ENCODE measurements at regions not wholly inside any gene's neighbourhood (a gene's known extent, or its start where the extent isn't known, plus 50 kb on each side); places are given as distances from the start of the nearest gene placed in this dataset.

DNA sequence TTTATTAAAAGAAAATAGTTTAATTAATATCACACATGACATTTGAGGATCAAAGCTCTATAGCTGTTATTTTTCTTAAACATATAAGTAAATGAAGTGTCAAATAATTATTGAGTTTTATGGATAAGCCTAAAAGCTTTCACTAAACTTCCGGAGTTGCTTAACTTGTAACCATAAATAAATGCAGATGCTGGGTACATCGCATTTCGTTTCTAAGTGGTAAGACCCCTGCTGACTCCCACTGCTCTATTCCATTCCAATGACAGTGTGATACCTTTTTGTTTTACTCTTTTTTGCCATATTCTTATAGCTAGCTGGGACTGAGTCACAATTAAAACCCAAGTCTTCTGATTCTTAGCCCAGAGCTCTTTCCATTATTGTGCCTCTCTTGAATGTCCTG, 411.1 kb downstream of the SOX2 start:
- no peak for FAIRE-seq
- no peak for DNase-seq (ENCODE audit: insufficient read length)
- TF ChIP-seq POLR2AphosphoS5 (IDR thresholded peaks at IDR 0.05; ENCODE audit: low read depth, low read length) (no peak), POLR2A (IDR thresholded peaks at IDR 0.05; ENCODE audit: low read depth, low read length) (no peak), TAF1 (IDR thresholded peaks at IDR 0.05; ENCODE audit: borderline replicate concordance, low read depth, low read length) (no peak)

DNA sequence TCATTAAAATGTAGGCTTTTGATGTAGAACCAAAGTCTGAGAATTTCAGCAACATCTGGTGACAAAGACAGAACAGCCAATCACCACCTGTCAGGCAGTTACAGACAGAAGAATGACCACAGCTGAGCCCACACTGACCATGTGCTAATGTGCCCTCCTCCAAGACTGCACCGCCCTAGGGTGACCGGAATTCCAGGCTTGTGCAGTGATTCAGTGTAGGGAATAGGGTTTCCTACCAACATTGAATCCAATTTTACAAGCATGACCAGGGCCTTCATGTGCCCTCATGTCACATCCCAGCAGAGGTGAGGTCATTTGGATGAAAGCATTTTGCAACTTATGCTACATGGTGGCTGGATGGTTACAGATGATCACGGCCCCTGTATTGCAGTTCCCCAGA, 412.5 kb downstream of the SOX2 start:
- FAIRE-seq, result no peak
- no peak for DNase-seq (ENCODE audit: insufficient read length)
- TF ChIP-seq POLR2A (IDR thresholded peaks at IDR 0.05; ENCODE audit: low read depth, low read length) (no peak), TAF1 (IDR thresholded peaks at IDR 0.05; ENCODE audit: borderline replicate concordance, low read depth, low read length) (no peak), POLR2AphosphoS5 (IDR thresholded peaks at IDR 0.05; ENCODE audit: low read depth, low read length) (no peak)

DNA sequence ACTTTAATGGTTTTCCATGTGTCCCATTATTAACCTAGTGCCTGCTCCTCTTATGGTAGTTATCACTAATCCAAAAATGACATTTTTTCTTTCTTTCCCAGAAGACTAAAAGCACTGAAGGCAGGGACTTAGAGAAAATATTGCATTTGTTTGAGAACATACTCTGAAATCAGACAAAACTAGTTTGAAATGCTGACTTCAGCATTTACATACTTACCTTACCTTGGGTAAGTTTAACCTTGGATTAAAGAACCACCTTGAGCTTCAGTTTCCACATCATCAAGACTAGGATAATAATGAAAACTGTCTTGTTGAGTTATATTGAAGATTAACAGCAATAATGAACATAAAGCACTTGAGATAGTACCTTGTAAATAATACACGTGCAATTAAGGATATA, 413.0 kb downstream of the SOX2 start:
- FAIRE-seq (no peak), DNase-seq (ENCODE audit: insufficient read length) (no peak)
- no peak for TF ChIP-seq POLR2AphosphoS5 (IDR thresholded peaks at IDR 0.05; ENCODE audit: low read depth, low read length)
- TF ChIP-seq TAF1 (IDR thresholded peaks at IDR 0.05; ENCODE audit: borderline replicate concordance, low read depth, low read length), result no peak
- TF ChIP-seq POLR2A (IDR thresholded peaks at IDR 0.05; ENCODE audit: low read depth, low read length), result no peak

DNA sequence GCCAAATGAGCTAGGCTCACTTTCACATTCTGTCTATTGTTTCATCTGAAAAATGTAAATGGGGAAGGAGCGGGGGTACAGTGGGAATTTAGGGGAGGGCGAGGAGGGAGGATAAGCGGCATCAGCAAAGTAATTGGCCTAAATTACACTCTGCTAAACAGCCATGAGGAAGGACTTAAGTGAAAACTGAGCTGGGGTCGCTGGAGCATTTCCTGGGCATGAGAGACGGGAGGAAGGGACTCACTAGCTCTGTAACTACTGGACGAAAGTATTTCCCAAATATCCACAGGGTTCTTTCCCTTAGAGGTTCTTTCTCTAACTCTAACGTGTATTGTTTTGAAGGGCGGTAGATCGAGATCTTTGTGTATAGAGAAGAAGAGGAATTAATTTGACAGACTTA, 418.0 kb downstream of the SOX2 start:
- FAIRE-seq (no peak), DNase-seq (ENCODE audit: insufficient read length) (no peak)
- TF ChIP-seq TAF1 (IDR thresholded peaks at IDR 0.05; ENCODE audit: borderline replicate concordance, low read depth, low read length), result no peak
- no peak for TF ChIP-seq POLR2AphosphoS5 (IDR thresholded peaks at IDR 0.05; ENCODE audit: low read depth, low read length)
- no peak for TF ChIP-seq POLR2A (IDR thresholded peaks at IDR 0.05; ENCODE audit: low read depth, low read length)

DNA sequence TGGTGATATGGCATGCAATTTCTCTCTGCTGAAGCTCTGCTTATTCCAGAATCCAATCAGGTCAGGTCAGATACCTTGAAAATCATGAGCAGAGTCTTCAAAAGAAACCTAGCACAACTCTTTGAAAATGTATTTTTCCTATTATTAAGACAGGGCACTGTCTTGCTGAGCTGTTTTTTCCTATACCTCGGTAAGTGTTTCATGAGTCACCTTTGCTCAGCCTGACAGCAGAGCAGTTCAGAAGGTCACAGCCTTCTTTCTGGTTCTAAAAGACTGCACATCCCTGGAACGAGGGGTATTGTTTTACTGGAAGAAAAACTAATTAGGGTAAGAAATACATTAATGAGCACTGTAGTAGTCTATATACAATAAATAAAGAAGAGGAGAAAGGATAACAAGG, 422.0 kb downstream of the SOX2 start:
- DNase-seq (ENCODE audit: insufficient read length), result no peak
- FAIRE-seq, result no peak
- TF ChIP-seq POLR2AphosphoS5 (IDR thresholded peaks at IDR 0.05; ENCODE audit: low read depth, low read length) (no peak), POLR2A (IDR thresholded peaks at IDR 0.05; ENCODE audit: low read depth, low read length) (no peak), TAF1 (IDR thresholded peaks at IDR 0.05; ENCODE audit: borderline replicate concordance, low read depth, low read length) (no peak)

DNA sequence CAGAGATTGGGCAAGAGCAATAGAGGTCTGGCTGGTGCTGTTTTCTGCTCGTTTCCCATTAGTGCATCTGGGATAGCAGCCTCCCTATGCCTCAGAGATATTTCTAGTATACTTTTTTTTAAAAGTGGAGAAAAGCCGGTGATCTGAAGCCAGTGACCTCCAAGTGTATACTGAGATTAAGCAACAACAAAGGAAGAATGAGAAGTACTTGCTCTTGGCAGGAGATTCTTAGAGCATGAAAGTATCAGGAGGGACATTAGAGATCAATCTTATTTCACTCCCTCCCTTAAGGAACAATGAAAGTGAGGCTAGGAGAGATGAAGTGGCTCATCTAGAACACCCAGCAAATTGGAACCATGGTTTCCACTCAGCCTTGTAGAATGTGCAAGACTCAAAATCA, 423.3 kb downstream of the SOX2 start:
- TF ChIP-seq POLR2AphosphoS5 (IDR thresholded peaks at IDR 0.05; ENCODE audit: low read depth, low read length), result no peak
- TF ChIP-seq POLR2A (IDR thresholded peaks at IDR 0.05; ENCODE audit: low read depth, low read length), result no peak
- TF ChIP-seq TAF1 (IDR thresholded peaks at IDR 0.05; ENCODE audit: borderline replicate concordance, low read depth, low read length), result no peak
- FAIRE-seq (no peak), DNase-seq (ENCODE audit: insufficient read length) (no peak)

DNA sequence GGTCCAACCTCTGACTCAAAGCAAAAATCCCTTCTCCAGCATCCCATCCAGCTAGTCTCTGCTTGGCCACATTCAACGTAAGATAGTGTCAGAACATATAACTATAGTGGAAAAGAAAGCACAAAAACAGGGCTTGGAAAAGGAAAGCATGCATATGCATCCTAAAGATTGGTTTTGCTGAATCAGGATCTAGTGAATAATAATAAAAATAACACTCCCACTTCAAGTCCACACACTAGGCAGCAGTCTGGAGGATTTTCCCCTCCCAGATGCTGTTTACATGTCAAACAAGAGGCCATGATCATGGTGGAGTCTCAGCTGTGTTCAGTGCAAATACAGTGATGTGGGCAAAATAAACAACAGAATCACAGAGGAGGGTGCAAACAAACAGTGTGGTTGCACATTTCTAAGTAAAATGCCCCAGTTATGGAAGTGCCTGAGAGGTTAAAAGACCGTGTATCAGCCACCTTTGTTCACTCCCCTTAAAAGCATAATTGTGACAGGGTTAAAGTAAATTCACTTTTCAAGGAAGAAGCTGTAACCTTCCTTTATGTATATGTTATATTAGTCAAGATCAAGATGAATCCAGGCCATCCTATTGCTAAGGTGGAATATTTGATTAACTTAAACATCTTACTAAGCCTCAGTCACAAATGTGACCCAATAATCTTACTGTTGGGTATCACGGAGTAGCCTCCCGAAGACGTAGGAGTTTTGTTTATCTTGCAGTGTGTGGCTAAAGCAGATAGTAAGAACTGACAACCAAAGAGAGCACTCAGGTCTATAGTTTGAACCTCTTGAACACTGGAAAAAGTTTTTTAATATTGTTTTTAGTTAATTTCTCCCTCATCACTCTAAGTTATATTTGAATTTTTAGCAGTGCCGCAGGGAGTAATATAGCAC, 424.5 kb downstream of the SOX2 start:
- no peak for DNase-seq (ENCODE audit: insufficient read length)
- FAIRE-seq, result no peak
- TF ChIP-seq POLR2A (IDR thresholded peaks at IDR 0.05; ENCODE audit: low read depth, low read length) (no peak), TAF1 (IDR thresholded peaks at IDR 0.05; ENCODE audit: borderline replicate concordance, low read depth, low read length) (no peak), POLR2AphosphoS5 (IDR thresholded peaks at IDR 0.05; ENCODE audit: low read depth, low read length) (no peak)

DNA sequence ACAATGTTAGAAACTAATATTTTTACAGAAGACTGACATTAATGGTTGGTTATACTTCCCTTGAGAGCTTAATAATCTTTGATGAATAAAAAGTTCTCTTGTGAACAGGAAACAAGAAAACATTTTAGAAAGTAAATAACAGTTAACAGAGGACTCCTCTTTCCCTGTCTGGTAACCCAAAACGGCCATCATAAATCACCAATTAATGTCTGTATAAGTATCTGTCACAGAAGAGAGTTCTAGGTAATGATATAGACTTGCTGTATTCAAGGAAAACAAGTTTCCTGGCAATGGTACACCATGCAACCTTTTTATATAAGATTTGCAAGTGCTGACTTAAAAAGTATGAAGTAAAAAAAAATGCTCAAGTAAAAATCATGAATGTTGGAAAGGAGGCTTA, 426.7 kb downstream of the SOX2 start:
- TF ChIP-seq POLR2AphosphoS5 (IDR thresholded peaks at IDR 0.05; ENCODE audit: low read depth, low read length) (no peak), TAF1 (IDR thresholded peaks at IDR 0.05; ENCODE audit: borderline replicate concordance, low read depth, low read length) (no peak), POLR2A (IDR thresholded peaks at IDR 0.05; ENCODE audit: low read depth, low read length) (no peak)
- FAIRE-seq, result no peak
- DNase-seq (ENCODE audit: insufficient read length), result no peak

DNA sequence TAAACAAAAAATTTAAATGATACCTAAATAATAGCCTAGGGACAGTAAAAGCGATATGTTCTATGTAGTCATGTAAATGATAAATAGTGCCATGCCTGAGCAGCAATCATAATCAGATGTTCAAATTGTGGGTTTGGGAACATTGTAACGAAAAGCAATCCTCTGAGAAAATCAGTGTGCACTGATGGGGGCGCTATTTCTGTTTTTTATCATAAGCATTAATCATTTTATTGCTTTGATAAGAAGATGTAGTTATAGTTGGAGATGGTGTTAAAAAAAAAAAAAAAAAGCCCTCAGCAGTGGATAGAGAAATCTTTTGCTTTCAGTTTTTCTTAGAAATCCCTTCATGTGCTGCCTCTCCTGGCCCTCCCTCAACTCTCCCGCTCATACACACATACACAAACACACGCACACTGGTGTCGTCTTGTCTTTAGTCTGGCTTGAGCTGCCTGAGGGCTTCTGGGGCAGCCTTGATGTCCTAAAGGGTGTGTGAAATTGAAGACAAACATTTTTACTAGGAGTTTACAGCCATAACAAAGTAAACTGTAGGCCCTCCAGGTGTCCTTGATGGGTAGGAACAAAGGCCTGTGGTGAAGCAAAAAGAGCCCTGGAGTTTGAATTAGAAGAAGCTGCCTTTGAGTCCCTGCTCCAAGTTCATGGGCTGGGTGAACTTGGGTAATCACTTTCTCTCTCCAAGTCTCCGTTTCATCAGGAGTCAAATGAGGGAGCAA, 428.1 kb downstream of the SOX2 start:
- FAIRE-seq, result no peak
- DNase-seq (ENCODE audit: insufficient read length), result no peak
- TF ChIP-seq POLR2AphosphoS5 (IDR thresholded peaks at IDR 0.05; ENCODE audit: low read depth, low read length), result no peak
- TF ChIP-seq TAF1 (IDR thresholded peaks at IDR 0.05; ENCODE audit: borderline replicate concordance, low read depth, low read length), result no peak
- no peak for TF ChIP-seq POLR2A (IDR thresholded peaks at IDR 0.05; ENCODE audit: low read depth, low read length)

DNA sequence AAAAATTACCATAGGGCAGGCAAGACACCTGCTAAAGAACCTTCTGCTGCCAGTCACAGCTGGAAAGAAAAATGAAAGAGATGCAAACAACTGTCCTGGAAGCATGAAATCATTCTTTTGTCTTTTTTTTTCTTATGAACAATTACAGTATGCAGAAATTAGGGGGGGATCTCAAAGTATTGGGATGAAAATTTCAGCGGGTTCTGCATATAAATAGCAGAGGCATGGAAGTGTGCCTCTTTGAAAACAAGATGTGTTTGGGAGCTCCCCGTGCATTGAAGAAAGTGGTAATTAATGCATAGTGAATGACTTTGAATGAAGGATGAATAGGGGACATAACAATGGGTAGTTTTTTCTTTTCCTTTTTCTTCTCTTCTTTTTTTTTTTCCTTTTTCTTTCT, 431.2 kb downstream of the SOX2 start:
- DNase-seq (ENCODE audit: insufficient read length) (no peak), FAIRE-seq (no peak)
- no peak for TF ChIP-seq POLR2AphosphoS5 (IDR thresholded peaks at IDR 0.05; ENCODE audit: low read depth, low read length)
- TF ChIP-seq POLR2A (IDR thresholded peaks at IDR 0.05; ENCODE audit: low read depth, low read length), result no peak
- no peak for TF ChIP-seq TAF1 (IDR thresholded peaks at IDR 0.05; ENCODE audit: borderline replicate concordance, low read depth, low read length)

DNA sequence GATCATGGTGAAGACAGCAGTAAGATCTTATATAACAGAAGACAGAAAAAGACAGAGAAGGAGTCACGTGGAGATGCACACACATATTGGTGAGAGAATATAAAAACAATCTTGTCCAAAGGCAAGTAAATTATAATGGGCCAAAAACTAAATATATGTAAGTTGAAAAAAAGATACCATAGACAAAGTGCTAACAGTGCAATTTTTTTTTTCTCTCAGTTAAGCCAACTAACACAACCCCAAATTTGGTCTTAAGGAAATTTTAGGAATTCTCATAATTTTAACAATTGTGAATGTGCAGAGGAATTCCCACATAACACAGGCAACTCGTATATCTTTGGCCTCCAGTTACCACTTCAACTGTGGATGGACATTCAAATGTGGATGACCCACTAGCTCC, 432.2 kb downstream of the SOX2 start:
- no peak for TF ChIP-seq POLR2AphosphoS5 (IDR thresholded peaks at IDR 0.05; ENCODE audit: low read depth, low read length)
- no peak for TF ChIP-seq POLR2A (IDR thresholded peaks at IDR 0.05; ENCODE audit: low read depth, low read length)
- no peak for TF ChIP-seq TAF1 (IDR thresholded peaks at IDR 0.05; ENCODE audit: borderline replicate concordance, low read depth, low read length)
- no peak for DNase-seq (ENCODE audit: insufficient read length)
- FAIRE-seq, result no peak

DNA sequence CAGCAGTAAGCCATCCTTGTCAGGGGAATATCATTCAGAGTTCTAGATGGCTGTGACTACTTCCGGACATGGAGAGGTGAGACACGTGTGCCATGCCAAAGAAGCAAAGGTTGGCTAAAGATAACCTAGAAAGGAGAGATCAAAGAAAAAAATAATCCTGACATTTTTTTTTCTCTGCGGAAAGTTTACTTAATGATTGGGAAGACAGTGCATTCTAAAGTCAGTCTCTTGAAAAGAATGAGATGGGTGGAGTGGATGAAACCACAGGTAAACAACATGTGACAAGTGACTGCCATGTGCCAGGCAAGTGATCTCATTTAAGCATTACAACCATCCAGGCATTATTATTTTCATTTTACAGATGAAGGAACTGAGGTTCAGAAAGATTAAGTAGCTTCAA, 436.6 kb downstream of the SOX2 start:
- FAIRE-seq (no peak), DNase-seq (ENCODE audit: insufficient read length) (no peak)
- no peak for TF ChIP-seq TAF1 (IDR thresholded peaks at IDR 0.05; ENCODE audit: borderline replicate concordance, low read depth, low read length)
- no peak for TF ChIP-seq POLR2A (IDR thresholded peaks at IDR 0.05; ENCODE audit: low read depth, low read length)
- no peak for TF ChIP-seq POLR2AphosphoS5 (IDR thresholded peaks at IDR 0.05; ENCODE audit: low read depth, low read length)

Measured in GM12892 (cell line).